GM21786 (cell line): ENCODE measurements at regions not wholly inside any gene's neighbourhood (a gene's known extent, or its start where the extent isn't known, plus 50 kb on each side); places are given as distances from the start of the nearest gene placed in this dataset.
"Not testable (repeated sequence)": the region's sequence is repeated elsewhere in the genome, so short reads cannot be mapped to it uniquely, and the experiment has no call there.

Source experiments
- ATAC-seq: cut with Tn5 transposase; IDR thresholded peaks from one replicate; pipeline ENCODE4 v1.9.1; 2021; ENCODE audit not compliant: unreplicated experiment

DNA sequence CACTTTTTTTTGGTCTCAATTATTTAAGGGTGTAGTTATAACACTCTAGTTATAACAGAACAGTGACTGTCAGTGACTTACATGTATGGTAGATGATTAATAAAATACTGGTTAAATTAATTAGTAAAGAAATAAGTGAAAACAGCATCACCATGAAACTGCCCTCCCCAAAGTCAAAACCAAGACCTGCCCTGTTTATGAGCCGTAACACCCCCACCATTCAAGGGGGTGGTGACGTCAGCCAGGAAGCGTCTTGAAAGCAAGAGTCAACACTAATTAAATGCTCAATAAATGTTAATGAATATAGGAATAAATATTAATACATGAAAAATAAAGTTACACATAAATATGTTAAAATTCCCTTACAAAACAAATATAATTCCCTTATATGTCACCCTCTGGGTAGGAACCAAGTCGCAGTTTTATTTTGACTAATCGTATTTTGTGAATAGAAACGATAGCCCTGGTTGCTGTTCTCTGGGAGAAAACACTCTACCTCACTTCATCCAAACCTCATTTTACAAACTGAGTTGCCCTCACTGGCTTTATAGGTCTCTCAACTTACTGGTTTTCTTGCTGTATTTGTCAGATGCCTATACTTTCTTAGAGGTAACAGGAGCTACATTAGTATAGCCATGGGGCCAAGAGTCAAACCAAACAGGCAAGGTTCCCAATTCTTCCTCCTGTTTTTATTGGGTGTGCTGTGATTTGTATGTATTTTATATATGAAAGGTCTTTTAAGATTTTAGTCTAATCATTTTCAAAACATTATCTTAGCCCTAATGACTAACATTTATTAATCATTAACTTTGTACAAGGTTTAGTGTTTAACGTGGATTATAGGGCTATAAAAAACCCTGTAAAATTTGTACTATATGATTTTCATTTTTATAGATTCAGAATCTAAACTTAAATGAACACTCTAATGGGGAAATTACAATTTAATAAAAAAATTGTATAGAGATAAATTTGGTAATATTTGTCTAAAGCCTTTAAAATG lies 227.9 kb upstream of the IRAK1BP1 start:
- no peak for ATAC-seq

DNA sequence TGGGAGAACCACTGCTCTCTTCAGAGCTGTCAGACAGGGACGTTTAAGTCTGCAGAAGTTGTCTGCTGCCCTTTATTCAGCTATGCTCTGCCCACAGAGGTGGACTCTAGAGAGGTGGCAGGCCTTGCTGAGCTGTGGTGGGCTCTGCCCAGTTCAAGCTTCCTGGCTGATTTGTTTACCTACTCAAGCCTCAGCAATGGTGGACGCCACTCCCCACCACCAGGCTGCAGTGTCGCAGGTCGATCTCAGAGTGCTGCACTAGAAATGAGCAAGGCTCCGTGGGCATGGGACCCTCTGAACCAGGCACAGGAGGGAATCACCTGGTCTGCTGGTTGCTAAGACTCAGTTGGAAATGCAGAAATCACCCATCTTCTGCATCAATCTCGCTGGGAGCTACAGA lies 223.4 kb upstream of the IRAK1BP1 start:
- not testable (repeated sequence) for ATAC-seq

DNA sequence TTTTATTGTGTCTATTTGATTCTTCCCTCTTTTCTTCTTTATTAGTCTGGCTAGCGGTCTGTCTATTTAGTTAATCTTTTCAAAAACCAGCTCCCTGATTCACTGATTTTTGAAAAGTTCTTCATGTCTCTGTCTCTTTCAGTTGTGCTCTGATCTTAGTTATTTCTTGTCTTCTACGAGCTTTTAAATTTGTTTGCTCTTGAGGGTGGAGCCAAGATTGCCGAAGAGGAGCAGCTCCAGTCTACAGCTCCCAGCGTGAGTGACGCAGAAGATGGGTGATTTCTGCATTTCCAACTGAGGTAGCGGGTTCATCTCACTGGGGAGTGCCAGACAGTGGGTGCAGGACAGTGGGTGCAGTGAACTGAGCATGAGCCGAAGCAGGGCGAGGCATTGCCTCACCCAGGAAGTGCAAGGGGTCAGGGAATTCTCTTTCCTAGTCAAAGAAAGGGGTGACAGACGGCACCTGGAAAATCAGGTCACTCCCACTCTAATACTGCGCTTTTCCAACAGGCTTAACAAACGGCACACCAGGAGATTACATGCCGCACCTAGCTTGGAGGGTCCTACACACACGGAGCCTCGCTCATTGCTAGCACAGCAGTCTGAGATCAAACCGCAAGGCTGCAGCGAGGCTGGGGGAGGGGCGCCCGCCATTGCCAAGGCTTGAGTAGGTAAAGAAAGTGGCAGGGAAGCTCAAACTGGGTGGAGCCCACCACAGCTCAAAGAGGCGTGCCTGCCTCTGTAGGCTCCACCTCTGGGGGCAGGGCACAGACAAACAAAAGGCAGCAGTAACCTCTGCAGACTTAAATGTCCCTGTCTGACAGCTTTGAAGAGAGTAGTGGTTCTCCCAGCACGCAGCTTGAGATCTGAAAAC lies 220.6 kb upstream of the IRAK1BP1 start:
- ATAC-seq: not testable (repeated sequence)

DNA sequence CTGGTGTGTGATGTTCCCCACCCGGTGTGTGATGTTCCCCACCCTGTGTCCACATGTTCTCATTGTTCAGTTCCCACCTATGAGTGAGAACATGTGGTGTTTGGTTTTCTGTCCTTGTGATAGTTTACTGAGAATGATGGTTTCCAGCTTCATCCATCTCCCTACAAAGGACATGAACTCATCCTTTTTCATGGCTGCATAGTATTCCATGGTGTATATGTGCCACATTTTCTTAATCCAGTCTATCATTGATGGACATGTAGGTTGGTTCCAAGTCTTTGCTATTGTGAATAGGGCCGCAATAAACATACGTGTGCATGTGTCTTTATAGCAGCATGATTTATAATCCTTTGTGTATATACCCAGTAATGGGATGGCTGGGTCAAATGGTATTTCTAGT lies 201.5 kb upstream of the IRAK1BP1 start:
- not testable (repeated sequence) for ATAC-seq

DNA sequence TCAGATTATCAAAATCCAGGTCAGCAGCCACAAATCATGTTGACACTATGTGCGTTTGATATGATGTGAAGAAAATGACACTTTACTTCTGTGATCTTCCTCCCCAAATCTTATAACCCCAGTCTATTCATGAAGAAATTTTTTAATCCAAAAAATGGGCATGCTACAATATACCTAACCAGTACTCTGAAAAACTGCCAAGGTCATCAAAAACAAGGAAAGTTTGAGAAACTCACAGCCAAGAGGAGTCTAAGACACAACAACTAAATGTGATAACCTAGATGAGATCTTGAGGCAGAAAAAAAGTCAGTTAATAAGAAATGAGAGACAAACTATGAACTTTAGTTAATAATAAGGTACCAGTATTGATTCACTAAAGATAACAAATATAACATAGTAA lies 200.6 kb upstream of the IRAK1BP1 start:
- no peak for ATAC-seq

DNA sequence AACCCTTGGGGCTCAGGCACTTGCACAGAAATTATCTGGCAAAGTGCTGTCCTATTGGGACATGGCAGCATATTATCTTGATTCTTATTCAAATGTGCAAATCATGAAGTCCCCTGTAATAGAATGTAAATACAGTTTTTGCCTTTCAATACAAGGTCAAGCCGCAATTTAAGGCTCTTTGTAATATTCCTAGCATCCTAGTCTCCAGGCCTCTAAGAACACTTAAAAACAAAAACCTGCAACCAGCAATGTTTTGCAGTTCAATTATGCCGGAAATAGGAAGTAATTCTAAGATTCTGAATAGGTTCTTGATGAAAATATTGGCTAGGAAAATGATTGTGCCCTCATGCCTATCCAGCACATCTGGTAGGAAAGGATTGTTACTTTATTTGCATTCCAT lies 197.2 kb upstream of the IRAK1BP1 start:
- ATAC-seq: no peak

DNA sequence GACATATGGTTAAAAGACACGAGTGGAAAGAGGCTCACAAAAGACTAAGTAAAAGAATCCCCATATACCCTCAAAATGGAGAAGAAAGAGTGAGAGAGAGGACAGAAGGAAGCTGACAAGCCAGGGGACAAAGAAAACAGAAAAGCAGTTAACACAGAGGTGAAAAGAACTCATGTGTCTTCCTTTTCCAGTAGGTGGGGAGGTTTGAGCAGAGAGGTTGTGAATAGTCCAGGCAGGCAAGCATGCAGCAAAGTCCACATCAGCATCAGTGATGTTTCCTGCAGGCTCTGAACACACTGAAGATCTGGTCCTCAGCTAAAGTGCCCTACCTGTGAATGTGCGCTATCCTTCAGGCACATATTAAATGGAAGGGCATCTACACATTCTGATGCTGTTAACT lies 196.5 kb upstream of the IRAK1BP1 start:
- ATAC-seq: no peak

DNA sequence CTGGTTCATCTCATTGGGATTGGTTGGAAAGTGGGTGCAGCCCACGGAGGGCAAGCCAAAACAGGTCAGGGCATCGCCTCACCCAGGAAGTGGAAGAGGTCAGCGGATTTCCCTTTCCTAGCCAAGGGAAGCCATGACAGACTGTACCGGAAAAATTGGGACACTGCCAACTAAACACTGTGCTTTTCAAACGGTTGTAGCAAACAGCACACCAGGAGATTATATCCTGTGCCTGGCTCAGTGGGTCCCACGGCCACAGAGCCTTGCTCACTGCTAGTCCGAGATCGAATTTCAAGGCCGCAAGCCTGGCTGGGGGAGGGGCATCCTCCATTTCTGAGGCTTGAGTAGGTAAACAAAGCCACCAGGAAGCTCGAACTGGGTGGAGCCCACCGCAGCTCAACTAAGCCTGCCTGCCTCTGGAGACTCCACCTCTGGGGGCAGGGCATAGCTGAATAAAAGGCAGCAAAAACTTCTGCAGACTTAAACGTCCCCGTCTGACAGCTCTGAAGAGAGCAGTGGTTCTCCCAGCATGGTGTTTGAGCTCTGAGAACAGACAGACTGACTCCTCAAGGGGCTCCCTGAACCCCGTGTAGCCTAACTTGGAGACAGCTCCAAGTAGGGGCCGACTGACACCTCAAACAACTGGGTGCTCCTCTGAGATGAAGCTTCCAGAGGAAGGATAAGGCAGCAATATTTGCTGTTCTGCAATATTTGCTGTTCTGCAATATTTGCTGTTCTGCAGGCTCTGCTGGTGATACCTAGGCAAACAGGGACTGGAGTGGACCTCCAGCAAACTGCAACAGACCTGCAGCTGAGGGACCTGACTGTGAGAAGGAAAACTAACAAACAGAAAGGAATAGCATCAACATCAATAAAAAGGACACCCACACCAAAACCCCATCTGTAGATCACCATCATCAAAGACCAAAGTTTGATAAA lies 191.0 kb upstream of the IRAK1BP1 start:
- not testable (repeated sequence) for ATAC-seq

DNA sequence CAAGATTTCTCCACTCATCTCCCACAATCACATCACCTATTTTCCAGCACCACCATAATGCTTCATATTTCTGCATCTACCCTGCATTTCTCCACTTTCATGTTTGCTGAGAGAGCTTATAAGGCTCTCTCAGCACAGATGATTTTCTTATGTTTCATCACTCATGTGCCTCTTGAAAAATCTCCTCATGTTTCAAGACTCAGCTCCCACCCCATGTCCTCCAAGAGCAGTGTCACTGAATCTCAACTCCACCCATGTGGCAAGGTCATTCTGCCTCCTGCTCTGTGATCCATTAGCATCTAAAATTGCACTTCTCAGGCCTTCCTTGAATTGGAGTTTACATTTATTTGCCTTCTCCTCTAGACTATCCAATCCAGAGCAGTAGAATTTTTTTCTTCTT lies 178.7 kb upstream of the IRAK1BP1 start:
- ATAC-seq: no peak

DNA sequence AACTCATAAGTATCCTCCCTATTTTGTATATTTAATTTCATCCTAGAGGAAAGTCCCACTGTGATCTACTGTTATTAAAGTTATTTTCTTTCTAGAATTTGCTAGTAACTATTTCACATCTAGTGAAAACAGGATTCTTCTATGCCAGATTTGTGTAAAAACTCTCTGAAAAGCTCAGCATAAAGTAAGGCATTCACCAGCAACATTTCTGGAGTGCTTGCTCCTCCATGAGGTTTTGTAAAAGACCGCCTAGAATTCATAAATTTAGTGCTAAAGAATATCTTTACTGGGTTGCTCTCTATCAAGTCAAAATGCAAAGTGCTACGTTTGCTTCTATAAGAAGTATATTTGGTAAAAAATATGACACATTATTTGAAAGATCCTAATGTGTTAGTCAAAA lies 173.5 kb upstream of the IRAK1BP1 start:
- ATAC-seq: no peak

DNA sequence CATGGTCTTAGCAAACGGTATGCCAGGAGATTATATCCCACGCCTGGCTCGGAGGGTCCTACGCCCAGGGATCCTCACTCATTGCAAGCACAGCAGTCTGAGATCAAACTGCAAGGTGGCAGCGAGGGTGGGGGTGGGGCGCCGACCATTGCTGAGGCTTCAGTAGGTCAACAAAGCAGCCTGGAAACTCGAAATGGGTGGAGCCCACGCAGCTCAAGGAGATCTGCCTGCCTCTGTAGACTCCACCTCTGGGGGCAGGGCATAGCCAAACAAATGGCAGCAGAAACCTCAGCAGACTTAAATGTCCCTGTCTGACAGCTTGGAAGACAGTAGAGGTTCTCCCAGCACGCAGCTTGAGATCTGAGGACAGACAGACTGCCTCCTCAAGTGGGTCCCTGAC lies 172.7 kb upstream of the IRAK1BP1 start:
- ATAC-seq: not testable (repeated sequence)

DNA sequence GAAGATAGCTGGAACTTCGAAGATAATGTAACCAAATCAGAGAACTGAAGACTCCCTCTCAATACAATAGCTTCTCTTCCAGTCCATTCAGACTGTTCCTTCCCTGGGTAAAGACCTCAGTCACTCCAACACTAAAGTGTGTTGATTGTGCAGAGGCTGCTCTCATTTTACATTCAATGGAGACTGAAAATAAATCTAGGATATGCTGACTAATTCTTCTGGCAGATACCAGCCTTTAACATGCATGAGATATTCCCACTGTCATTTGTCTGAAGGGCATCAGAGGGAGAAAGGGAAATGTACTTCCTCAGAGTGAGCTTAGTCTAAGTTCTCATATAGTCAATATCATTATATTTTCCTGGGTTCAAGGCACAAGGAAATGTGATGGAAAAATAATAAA lies 166.4 kb upstream of the IRAK1BP1 start:
- ATAC-seq: no peak

DNA sequence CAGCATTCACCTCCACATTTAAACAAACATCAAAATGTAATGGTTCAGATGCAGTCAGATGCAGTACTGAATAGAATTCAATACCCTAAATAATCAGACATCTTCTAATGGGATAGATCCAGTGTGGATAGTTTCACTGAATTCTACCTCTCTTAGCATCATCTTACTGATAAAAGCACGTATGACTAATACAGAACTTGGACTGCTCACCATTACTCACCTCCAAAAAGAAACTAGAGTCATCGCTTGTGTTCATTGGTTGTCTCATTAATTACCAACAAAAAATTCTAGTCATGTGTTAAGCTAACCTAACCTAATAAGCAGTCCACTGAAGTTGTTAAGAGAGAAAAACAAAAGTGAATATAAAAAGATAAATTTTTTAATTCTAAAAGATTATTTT lies 165.9 kb upstream of the IRAK1BP1 start:
- no peak for ATAC-seq

DNA sequence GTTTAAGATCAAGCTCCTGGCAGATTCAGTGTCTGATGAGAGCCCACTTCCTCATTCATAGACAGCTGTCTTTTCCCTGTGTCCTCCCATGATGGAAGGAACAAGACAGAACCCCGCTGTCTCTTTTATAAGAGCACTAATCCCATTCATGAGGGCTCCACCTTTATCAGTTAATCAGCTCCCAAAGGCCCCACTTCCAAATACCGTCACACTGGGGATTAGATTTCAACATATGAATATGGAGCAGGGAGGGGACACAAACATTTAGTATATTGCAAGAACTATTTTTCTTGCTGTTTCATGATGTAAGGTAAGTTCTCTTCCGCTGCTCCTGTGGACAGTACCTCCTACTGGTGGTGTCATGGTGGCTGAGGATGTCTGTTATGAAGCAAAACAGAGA lies 158.3 kb upstream of the IRAK1BP1 start:
- no peak for ATAC-seq

DNA sequence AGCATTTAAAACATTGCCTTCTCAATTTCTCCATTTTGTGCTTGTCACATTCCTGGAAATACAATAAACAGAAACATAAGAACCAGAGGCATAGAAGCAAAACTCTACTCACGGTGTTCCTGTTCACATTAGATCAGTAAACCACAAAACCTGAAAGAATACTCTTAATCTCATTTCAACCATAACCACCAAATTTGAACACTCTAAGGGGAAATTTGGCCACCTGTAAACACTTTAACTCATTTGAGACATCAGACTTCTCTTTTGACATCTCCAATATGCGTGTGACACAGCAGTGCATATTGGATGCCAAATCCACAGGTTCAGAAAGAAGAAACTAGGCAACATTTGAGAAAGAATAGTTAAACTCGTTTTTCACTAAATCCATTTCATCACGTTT lies 153.8 kb upstream of the IRAK1BP1 start:
- ATAC-seq: no peak

DNA sequence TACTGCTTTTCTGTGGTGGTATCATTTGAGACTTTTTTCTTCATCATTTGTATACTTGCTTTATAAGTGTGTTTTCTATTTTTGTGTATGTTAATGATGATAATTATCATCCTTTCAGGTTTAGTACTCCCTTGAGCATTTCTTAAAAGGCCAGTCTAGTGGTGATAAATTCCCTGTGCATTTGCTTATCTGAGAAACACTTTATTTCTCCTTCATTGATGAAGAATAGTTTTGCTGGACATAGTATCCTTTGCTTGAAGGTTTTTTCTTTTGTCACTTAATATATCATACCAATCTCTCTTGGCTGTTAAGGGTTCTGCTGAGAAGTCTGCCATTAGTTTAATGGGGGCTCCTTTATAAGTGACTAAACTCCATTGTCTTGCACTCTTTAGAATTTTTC lies 123.2 kb upstream of the IRAK1BP1 start:
- ATAC-seq: no peak

DNA sequence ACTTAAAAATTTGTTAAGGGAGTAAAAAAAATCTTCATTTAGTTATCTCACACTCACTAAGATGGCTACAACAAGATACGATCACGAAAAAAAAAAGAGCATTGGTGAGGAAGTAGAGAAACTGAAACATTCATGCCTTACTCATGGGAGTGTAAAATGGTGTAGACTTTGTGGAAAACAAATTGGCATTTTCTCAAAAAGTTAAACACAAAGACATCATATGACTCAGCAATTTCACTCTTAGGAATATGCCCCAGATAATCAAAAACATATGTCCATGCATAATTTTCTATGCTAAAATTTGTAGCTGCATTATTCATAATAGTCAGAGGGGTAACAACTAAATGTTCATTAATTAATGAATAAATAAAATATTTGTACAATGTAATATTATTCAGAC lies 120.9 kb upstream of the IRAK1BP1 start:
- ATAC-seq: no peak

DNA sequence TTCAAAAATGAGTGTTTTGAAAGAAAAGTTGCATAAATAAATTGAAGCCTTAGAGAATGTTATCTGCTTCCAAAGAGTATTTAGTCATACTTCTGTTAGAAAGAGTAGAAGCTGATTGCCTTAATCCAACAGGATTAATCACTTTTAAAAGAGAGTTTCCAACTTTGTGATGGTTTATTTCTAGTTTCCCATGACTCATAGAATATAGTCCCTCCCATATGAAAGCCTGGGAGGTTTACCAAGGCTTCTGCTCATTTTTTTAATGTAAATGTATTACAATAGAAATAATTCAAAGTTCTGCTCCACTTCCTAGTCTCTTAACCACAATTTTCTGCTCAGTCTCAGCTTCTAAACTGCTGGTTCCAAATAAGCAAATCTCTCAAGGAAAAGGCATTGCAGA lies 118.0 kb upstream of the IRAK1BP1 start:
- no peak for ATAC-seq

DNA sequence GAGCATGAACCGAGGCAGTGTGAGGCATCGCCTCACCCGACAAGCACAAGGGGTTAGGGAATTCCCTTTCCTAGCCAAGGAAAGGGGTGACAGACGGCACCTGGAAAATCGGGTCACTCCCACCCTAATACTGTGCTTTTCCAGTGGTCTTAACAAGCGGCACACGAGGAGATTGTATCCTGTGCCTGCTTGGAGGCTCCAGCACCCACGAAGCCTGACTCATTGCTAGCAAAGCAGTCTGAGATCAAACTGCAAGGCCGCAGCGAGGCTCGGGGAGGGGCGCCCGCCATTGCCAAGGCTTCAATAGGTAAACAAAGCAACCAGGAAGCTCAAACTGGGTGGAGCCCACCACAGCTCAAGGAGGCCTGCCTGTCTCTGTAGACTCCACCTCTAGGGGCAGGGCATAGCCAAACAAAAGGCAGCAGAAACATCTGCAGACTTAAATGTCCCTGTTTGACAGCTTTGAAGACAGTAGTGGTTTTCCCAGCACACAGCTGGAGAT lies 109.0 kb upstream of the IRAK1BP1 start:
- not testable (repeated sequence) for ATAC-seq

DNA sequence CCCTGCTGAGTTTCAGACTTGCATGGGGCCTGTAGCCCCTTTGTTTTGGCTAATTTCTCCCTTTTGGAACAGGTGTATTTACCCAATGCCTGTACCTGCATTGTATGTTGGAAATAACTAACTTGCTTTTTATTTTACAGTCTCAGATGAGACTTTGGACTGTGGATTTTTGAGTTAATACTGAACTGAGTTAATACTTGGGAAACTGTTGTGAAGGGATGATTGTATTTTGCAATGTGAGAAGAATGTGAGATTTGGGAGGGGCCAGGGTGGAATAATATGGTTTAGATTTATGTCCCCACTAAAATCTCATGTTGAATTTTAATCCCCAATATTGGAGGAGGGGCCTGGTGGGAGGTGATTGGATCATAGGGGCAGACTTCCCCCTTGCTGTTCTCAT lies 99.1 kb upstream of the IRAK1BP1 start:
- no peak for ATAC-seq

DNA sequence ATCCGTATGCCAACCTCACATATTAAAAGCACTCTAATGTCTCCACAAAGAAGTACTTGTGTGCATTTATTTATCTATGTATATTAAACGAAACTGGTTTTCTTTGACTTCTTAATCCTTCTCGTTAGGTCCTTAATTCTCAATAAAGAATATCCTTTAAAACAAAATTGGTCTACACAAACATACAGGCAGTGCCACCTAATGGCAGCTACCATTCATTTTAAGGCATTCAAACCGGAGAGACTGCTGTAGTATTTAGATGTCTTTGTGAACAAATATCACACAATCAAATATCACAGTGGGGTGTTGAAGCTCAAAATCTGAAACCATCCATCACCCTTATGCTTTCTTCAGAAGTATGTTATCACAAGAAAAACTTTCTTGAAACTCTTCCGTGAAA lies 96.6 kb upstream of the IRAK1BP1 start:
- no peak for ATAC-seq
